Fibroblast of the aortic adventitia (primary cell): ENCODE measurements at regions not wholly inside any gene's neighbourhood (a gene's known extent, or its start where the extent isn't known, plus 50 kb on each side); places are given as distances from the start of the nearest gene placed in this dataset.

Source experiments
- DNase-seq: peaks from one replicate; pipeline ENCODE4 v3.0.0-alpha.2; 2010; ENCODE audit warnings: low read depth
- H3K4me3 ChIP-seq: 2 replicates; pipeline ENCODE4 v1.5.1; 2011; ENCODE audit warnings: low read depth, mild to moderate bottlenecking, control low read depth, low read length, moderate library complexity
- TF ChIP-seq, protein P1 (sequence below): IDR thresholded peaks from 2 replicates; pipeline ENCODE4 v1.5.1; 2011; ENCODE audit warnings: mild to moderate bottlenecking, low read length, control low read depth, inconsistent platforms; ENCODE audit not compliant: insufficient read depth

DNA sequence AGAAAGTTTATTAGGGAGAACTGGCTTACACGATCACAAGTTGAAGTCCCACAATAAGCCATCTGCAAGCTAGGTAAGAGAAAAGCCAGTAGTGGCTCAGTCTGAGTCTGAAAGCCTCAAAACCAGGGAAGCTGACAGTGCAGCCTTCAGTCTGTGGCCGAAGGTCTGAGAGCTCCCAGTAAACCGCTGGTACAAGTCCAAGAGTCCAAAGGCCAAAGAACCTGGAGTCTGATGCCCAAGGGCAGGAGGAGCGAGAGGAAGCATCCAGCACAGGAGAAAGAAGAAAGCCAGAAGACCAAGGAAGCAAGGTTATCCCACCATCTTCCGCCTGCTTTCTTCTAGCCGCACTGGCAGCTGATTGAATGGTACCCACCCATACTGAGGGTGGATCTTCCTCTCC is 97.3 kb upstream of the FBN2 start:
- no peak overlapping the region for H3K4me3 ChIP-seq
- no peak for DNase-seq
- TF ChIP-seq, protein P1, sequence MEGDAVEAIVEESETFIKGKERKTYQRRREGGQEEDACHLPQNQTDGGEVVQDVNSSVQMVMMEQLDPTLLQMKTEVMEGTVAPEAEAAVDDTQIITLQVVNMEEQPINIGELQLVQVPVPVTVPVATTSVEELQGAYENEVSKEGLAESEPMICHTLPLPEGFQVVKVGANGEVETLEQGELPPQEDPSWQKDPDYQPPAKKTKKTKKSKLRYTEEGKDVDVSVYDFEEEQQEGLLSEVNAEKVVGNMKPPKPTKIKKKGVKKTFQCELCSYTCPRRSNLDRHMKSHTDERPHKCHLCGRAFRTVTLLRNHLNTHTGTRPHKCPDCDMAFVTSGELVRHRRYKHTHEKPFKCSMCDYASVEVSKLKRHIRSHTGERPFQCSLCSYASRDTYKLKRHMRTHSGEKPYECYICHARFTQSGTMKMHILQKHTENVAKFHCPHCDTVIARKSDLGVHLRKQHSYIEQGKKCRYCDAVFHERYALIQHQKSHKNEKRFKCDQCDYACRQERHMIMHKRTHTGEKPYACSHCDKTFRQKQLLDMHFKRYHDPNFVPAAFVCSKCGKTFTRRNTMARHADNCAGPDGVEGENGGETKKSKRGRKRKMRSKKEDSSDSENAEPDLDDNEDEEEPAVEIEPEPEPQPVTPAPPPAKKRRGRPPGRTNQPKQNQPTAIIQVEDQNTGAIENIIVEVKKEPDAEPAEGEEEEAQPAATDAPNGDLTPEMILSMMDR, result no peak

GRCh38 chr5:128636361-128636760 is 98.3 kb upstream of the FBN2 start:
- no peak overlapping the region for H3K4me3 ChIP-seq
- DNase-seq, result no peak
- TF ChIP-seq, protein P1, result no peak

DNA sequence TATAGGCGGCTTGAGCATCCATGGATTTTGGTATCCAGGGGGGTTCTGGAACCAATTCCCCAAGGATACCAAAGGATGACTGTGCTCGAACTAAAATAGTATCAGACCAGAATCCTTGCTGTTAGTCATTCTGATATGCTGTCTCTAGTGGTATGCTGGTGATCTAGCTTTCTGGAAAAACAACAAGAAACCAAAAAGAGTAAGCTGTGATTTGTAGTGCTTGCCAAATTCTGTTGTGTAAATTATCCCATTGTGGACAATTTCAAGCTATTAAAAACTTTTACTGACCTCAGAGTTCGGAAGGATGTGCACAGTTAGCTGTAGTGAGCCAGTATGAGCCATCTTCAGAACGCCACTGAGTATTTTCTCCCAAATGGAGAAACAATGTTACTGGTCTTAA is 99.0 kb upstream of the FBN2 start:
- TF ChIP-seq, protein P1, result no peak
- peak; percentile 76 for DNase-seq

GRCh38 chr5:128641861-128642260 is 103.8 kb upstream of the FBN2 start:
- TF ChIP-seq, protein P1, result no peak
- H3K4me3 ChIP-seq, result no peak overlapping the region
- no peak for DNase-seq

More for the DNA sequence above, 99.0 kb upstream of the FBN2 start:
- no peak overlapping the region for H3K4me3 ChIP-seq

DNA sequence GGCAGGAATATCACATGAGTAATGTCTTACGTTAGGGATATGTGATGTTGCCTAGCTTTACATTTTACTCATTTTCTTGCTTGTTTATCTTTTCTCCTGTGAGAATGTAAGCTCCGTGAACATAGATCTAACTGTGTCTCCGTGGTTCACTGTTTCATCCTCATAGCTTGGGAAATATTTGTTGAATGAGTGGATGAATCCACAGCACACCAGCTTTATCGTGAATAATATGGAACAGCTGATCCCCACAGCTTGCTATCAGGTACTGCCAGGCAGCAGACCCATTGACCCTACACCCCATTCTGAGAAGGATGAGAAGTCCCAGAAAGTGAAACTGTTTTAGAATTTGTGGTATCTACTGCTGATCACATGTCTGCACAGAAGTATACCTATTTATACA is 106.8 kb upstream of the FBN2 start:
- TF ChIP-seq, protein P1, result no peak
- peak; percentile 51 for DNase-seq
- H3K4me3 ChIP-seq, result peak overlapping the region; percentile 20

DNA sequence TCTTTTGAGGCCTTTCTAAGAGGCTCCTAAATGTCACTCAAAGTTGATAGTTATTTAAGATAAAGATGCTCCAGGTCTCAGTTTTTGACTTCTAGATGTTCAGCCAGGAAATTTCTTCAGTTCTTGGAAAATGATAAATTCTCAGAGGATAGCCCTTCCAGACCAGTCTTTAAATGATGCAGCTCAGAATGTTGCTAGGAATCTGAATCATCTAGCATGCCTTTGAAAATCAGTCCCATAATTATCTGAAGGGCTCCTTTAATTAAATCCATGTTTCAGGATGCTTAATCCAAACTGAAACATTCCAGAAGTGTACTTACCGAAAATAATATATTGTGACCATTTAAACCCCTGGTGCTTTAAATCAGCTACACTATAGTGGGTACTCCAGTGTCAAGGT is 107.5 kb upstream of the FBN2 start:
- peak; percentile 22 for DNase-seq
- TF ChIP-seq, protein P1, result no peak
- H3K4me3 ChIP-seq, result no peak overlapping the region

DNA sequence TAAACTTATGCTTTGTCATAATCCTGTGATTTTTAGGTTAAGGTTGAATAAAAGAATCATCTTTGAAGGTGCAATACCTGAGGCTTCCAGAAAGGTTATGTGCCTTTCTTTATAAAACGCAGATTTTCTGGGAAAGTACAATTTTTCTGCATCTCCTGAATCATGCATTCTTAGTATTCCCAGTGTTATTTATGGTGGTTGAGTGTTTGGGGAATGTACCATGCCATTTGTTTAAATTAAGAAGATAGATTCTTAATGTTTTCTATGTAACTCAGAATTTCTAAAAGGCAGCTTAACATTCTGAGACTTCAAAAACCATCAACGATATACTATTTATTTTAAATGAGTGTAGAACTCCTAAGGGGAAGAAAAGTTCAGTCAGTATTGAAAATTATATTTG is 108.1 kb upstream of the FBN2 start:
- H3K4me3 ChIP-seq, result no peak overlapping the region
- DNase-seq, result no peak
- TF ChIP-seq, protein P1, result no peak
